Right hindlimb (tissue), 1 donor: ENCODE measurements at regions not wholly inside any gene's neighbourhood (a gene's known extent, or its start where the extent isn't known, plus 50 kb on each side); places are given as distances from the start of the nearest gene placed in this dataset.

ENCODE experiments used
- DNase-seq: peaks from one replicate; pipeline ENCODE4 v3.0.0-alpha.2; 2018

- DNase-seq: no peak
These were observed 184.7 kb downstream of the MYCN start for GRCh38 chr2:16124881-16125613.

- no peak for DNase-seq
These were observed 183.8 kb downstream of the MYCN start for GRCh38 chr2:16123856-16124780.

GRCh38 chr2:16123421-16123820, 183.1 kb downstream of the MYCN start:
- peak; percentile 39 for DNase-seq

DNA sequence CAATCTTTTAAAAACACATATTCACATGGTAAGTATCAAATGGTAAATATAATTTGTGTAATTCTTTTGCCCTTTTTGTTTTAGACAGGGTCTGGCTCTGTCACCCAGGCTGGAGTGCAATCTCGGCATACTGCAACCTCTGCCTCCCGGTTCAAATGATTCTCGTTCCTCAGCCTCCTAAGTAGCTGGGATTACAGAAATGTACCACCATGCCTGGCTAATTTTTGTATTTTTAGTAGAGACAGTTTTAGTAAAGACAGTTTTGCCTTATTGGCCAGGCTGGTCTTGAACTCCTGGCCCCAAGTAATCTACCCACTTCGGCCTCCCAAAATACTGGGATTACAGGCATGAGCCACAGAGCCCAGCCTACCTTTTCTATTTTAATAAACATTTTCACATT, 182.2 kb downstream of the MYCN start:
- no peak for DNase-seq

DNA sequence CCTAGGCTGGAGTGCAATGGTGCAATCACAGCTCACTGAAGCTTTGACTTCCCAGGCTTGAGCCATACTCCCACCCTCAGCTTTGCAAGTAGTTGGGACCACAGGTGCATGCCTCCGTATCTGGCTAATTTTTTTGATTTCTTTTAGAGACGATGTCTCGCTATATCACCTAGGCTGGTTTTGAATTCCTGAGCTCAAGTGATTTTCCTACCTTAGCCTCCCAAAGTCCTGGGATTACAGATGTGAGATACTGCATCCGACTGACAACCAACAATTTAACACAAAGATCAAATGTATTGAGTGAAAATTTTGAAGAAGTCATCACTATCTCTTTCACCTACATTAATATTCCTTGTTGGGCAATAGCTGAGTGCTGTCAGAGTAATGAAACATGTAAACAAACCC, 181.6 kb downstream of the MYCN start:
- no peak for DNase-seq

GRCh38 chr2:16121231-16121985, 181.1 kb downstream of the MYCN start:
- no peak for DNase-seq

DNA sequence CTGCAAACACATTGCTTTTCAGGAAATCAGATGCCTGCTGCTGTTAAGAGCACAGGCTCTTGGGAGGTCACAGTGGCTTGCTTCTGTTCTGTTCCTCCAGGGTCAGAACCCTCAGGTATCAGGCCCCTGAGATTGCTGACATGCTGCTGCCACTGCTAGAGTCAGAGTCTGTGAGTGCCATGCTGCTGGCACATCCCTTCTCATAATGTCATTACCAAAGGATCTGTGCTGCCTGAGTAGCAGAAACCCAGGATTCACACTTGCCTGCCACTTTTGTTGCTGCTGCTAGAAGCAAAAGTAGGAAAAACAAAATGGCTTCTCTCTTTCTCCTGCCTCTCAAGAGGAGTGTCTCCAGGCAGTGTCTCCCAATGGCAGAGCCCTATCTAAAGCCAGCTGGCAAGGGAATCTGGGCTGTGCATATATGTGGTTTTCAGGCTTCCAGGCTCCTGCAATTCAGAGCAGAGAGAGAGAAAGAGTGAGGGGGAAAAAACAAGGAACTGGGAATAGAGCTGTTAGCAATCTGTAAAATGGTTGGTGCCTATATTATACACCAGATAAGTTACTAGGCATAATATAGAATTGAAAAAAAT, 180.3 kb downstream of the MYCN start:
- no peak for DNase-seq

GRCh38 chr2:16119741-16120140, 179.4 kb downstream of the MYCN start:
- DNase-seq: no peak

DNA sequence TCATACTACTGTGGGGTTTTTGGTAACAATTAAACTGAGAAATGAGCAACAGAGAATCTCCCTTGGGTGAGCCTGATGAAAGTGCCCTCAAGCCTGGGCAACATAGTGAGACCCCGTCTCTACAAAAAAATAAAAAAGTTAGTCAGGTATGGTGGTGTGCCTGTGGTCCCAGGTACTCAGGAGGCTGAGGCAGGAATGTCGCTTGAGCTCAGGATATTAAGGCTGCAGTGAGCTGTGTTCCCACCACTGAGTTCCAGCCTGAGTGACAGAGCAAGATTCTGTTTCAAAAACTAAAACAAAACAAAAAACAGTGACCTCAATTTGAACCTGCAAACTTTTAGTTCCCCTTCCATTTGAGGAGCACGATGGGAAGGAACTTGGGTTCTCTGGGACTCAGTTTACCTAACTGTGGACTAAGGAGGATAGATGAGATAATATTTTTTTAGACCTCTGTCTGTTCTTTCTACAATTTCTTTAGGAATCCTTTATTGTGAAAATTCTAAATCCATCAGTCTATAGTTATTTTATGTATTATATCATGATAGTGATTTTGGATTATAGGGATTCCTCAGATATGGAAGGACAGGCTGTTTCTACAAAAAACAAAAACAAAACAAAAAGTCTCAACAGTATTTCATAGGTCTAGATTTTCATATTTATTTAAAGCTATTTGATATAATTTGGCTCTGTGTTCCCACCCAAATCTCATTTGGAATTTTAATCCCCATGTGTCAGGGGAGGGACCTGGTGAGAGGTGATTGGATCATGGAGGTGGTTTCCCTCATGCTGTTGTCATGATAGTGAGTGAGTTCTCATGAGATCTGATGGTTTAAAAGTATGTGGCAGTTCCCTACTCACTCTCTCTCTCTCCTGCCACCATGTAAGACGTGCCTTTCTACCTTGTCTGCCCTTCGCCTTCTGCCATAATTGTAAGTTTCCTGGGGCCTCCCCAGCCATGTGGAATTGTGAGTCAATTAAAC, 178.6 kb downstream of the MYCN start:
- DNase-seq: no peak

DNA sequence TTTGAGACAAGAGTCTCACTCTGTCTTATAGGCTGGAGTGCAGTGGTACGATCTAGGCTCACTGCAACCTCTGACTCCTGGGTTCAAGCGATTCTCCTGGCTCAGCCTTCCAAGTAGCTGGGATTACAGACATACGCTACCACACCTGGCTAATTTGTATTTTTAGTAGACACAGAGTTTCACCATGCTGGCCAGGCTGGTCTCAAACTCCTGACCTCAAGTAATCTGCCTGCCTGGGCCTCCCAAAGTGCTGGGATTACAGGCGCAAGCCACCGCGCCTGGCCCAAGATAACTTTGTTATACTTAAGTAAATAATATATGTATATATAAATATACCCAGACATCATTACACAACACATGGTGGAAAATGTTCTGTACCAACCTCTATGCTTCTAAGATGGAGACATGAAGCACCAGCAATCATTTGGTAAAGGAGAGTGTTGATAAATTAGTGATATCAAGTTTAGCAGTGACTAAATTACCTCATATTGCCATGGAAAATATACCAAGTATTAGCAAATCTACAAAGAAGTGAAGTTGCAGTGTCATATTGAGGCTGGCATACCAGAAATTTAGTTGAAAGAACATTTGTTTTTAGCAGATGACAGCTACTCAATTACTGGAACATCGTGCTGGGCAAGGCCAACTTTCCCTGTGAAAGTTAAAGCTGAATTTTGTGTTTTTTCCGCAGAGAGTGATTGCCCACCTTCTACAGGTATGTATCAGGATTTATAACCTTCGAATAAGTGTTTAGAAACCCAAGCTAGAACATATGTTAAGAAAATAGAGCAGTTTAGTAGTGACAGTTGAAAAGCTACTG, 177.7 kb downstream of the MYCN start:
- DNase-seq: no peak

DNA sequence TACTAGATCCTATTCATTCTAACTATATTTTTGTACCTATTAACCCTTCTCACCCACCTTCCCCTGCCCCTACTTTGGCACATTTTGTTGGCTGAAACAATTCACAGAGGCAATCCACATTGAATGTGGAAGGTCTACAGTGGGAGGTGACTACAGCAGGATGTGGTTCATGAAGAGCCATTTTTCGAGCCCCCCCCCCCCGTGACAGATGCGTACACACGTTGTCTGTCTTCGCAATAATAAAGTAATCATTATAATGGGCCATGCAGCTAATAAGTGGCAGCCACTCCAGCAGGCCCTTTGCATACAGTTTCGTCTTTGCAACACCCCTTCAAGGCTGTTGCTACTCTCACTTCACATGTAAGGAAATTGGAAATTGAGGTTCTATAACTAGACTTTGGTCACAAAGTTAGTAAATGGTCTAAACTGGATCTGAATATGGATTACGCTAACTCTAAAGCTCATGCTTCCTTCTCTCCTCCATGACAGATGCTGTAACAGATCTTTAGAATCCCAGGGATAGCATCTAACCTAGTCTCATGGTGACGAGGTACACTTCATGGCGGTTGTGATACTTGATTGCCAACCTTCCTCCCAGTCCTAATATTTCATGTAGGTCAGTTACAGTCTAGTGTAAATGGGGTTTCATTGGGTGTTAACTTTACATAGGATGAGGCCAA, 176.8 kb downstream of the MYCN start:
- DNase-seq: no peak

GRCh38 chr2:16115881-16116830, 175.8 kb downstream of the MYCN start:
- no peak for DNase-seq

GRCh38 chr2:16115291-16115690, 174.9 kb downstream of the MYCN start:
- DNase-seq: no peak

- no peak for DNase-seq
These were observed 174.5 kb downstream of the MYCN start for GRCh38 chr2:16114836-16115235.

GRCh38 chr2:16114070-16114469, 173.7 kb downstream of the MYCN start:
- peak; percentile 73 for DNase-seq

GRCh38 chr2:16113568-16113967, 173.2 kb downstream of the MYCN start:
- DNase-seq: no peak

DNA sequence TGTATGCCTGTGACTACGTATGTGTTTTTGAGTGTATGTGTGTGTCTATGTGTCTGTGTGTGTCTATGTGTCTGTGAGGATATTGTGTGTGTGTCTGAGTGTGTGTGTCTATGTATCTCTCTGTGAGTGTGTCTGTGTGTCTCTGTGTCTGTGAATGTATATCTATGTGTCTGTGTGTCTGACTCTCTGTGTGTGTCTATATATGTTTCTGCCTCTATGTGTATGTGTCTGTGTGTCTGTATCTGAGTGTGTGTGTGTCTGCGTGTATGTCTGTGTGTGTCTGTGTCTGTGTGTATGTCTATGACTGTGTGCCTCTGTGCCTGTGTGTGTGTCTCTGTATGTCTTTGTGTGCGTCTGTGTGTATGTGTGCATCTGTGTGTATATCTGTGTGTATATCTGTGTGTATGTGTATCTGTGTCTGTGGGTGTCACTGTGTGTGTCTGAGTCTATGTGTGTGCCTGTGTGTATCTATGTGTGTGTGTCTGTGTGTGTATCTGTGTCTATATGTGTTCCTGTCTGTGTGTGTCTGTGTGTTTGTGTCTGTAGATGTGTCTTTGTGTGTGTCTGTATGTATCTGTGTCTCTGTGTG, 172.7 kb downstream of the MYCN start:
- DNase-seq: no peak

DNA sequence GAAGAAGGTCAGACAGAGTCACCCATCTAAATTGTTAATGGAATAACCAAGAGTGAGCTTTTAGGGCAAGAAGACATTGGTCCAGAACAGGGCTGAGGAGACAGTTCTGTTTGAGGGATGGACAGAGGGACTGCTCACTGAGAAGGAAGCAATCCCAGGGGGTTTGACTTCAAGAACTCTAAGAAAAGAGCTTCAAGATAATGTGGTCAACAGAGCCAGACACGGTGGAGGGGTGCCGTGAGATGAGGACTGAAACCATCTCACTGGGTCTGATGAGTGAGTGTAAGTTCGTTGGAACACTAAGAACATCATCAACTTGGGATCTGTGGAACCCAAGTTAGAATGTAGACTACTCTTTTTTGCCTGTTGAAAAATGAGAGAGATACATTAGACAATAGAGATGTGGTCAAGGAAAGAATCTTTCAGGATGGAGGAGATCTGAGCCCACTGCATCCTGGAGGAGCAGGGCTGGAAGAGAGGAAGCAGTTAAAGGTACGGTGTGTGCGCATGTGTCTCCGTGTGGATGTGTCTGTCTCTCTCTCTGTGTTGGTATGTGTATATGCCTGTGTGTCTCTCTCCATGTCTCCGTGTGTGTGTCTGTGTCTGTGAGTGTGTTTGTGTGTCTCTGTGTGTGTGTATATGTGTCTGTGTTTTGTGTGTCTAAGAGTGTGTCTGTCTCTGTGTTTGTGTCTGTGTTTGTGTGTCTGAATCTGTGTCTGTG, 172.1 kb downstream of the MYCN start:
- DNase-seq: no peak
